ENCODE measurements at regions not wholly inside any gene's neighbourhood (a gene's known extent, or its start where the extent isn't known, plus 50 kb on each side); places are given as distances from the start of the nearest gene placed in this dataset.

GRCh38 chr5:9712506-9712905, 82.4 kb upstream of the TAS2R1 start:
- no peak for DNase-seq (ENCODE audit: extremely low spot score)
- ChIA-PET POLR2A (no interaction called here), CTCF (no interaction called here)
- TF ChIP-seq SP1 (IDR thresholded peaks at IDR 0.05) (no peak), ARNT (IDR thresholded peaks at IDR 0.05) (no peak), BHLHE40 (IDR thresholded peaks at IDR 0.05; ENCODE audit: borderline replicate concordance) (no peak), HDGF (IDR thresholded peaks at IDR 0.05; ENCODE audit: borderline replicate concordance) (no peak), ZNF384 (IDR thresholded peaks at IDR 0.05) (no peak), CTBP1 (IDR thresholded peaks at IDR 0.05; ENCODE audit: borderline replicate concordance) (no peak)

GRCh38 chr5:9710069-9710468, 79.9 kb upstream of the TAS2R1 start:
- TF ChIP-seq FOXK2 (IDR thresholded peaks at IDR 0.05) = no peak
- TF ChIP-seq ARNT (IDR thresholded peaks at IDR 0.05) = no peak
- TF ChIP-seq CTBP1 (IDR thresholded peaks at IDR 0.05; ENCODE audit: borderline replicate concordance) = no peak
- no peak for TF ChIP-seq HDGF (IDR thresholded peaks at IDR 0.05; ENCODE audit: borderline replicate concordance)
- TF ChIP-seq L3MBTL2 (conservative IDR thresholded peaks at IDR 0.05) = no peak
- TF ChIP-seq FOXM1 (IDR thresholded peaks at IDR 0.05; ENCODE audit: borderline replicate concordance) = no peak
- no peak for TF ChIP-seq TARDBP (IDR thresholded peaks at IDR 0.05)
- no peak for TF ChIP-seq ZNF384 (IDR thresholded peaks at IDR 0.05)
- no peak for TF ChIP-seq ELF4 (IDR thresholded peaks at IDR 0.05)
- ChIA-PET CTCF (no interaction called here), POLR2A (no interaction called here)
- DNase-seq (ENCODE audit: extremely low spot score) = no peak

- no peak for DNase-seq (ENCODE audit: extremely low spot score)
- POLR2A ChIA-PET = no interaction called here
- CTCF ChIA-PET = interaction anchor here (0.6 kb wide), 1 partner anchor 1202 kb away, joined by 3 read pairs; no protein-coding TSS in a partner anchor
- no peak for TF ChIP-seq ELF4 (IDR thresholded peaks at IDR 0.05)
- TF ChIP-seq HDGF (IDR thresholded peaks at IDR 0.05; ENCODE audit: borderline replicate concordance) = no peak
- no peak for TF ChIP-seq SP1 (IDR thresholded peaks at IDR 0.05)
- TF ChIP-seq PKNOX1 (IDR thresholded peaks at IDR 0.05) = no peak
- TF ChIP-seq SUZ12 (IDR thresholded peaks at IDR 0.05) = no peak
- TF ChIP-seq FOXM1 (IDR thresholded peaks at IDR 0.05; ENCODE audit: borderline replicate concordance) = no peak
- no peak for TF ChIP-seq ARNT (IDR thresholded peaks at IDR 0.05)
- TF ChIP-seq NFRKB (IDR thresholded peaks at IDR 0.05) = no peak
- no peak for TF ChIP-seq FOXA1 (IDR thresholded peaks at IDR 0.05)
- TF ChIP-seq CTBP1 (IDR thresholded peaks at IDR 0.05; ENCODE audit: borderline replicate concordance) = no peak
- TF ChIP-seq TARDBP (IDR thresholded peaks at IDR 0.05) = no peak
- TF ChIP-seq L3MBTL2 (conservative IDR thresholded peaks at IDR 0.05) = no peak
Measured at GRCh38 chr5:9707732-9708462, 77.7 kb upstream of the TAS2R1 start.

GRCh38 chr5:9699681-9700080, 69.5 kb upstream of the TAS2R1 start:
- CTCF ChIA-PET = interaction anchor here (0.7 kb wide), 1 partner anchor 373 kb away, joined by 4 read pairs; no protein-coding TSS in a partner anchor
- POLR2A ChIA-PET = no interaction called here
- no peak for DNase-seq (ENCODE audit: extremely low spot score)
- no peak for TF ChIP-seq FOXM1 (IDR thresholded peaks at IDR 0.05; ENCODE audit: borderline replicate concordance)
- TF ChIP-seq SUZ12 (IDR thresholded peaks at IDR 0.05) = no peak
- no peak for TF ChIP-seq ZNF384 (IDR thresholded peaks at IDR 0.05)
- TF ChIP-seq BHLHE40 (IDR thresholded peaks at IDR 0.05; ENCODE audit: borderline replicate concordance) = no peak
- no peak for TF ChIP-seq FOXK2 (IDR thresholded peaks at IDR 0.05)
- no peak for TF ChIP-seq HDGF (IDR thresholded peaks at IDR 0.05; ENCODE audit: borderline replicate concordance)
- TF ChIP-seq TARDBP (IDR thresholded peaks at IDR 0.05) = no peak
- TF ChIP-seq PKNOX1 (IDR thresholded peaks at IDR 0.05) = no peak
- TF ChIP-seq FOXA1 (IDR thresholded peaks at IDR 0.05) = no peak
- TF ChIP-seq CTBP1 (IDR thresholded peaks at IDR 0.05; ENCODE audit: borderline replicate concordance) = no peak
- no peak for TF ChIP-seq ARNT (IDR thresholded peaks at IDR 0.05)
- no peak for TF ChIP-seq ELF4 (IDR thresholded peaks at IDR 0.05)
- no peak for TF ChIP-seq LEF1 (IDR thresholded peaks at IDR 0.05; ENCODE audit: borderline replicate concordance)

- POLR2A ChIA-PET = no interaction called here
- no peak for DNase-seq (ENCODE audit: extremely low spot score)
- CTCF ChIA-PET = interaction anchor here (0.7 kb wide), 1 partner anchor 374 kb away, joined by 4 read pairs; no protein-coding TSS in a partner anchor
- TF ChIP-seq CTBP1 (IDR thresholded peaks at IDR 0.05; ENCODE audit: borderline replicate concordance) = no peak
- no peak for TF ChIP-seq ARNT (IDR thresholded peaks at IDR 0.05)
- TF ChIP-seq SP1 (IDR thresholded peaks at IDR 0.05) = no peak
- no peak for TF ChIP-seq SUZ12 (IDR thresholded peaks at IDR 0.05)
- no peak for TF ChIP-seq LEF1 (IDR thresholded peaks at IDR 0.05; ENCODE audit: borderline replicate concordance)
- no peak for TF ChIP-seq L3MBTL2 (conservative IDR thresholded peaks at IDR 0.05)
- TF ChIP-seq NFRKB (IDR thresholded peaks at IDR 0.05) = no peak
- no peak for TF ChIP-seq FOXK2 (IDR thresholded peaks at IDR 0.05)
- no peak for TF ChIP-seq BHLHE40 (IDR thresholded peaks at IDR 0.05; ENCODE audit: borderline replicate concordance)
- TF ChIP-seq PKNOX1 (IDR thresholded peaks at IDR 0.05) = no peak
- no peak for TF ChIP-seq FOXM1 (IDR thresholded peaks at IDR 0.05; ENCODE audit: borderline replicate concordance)
- no peak for TF ChIP-seq HDGF (IDR thresholded peaks at IDR 0.05; ENCODE audit: borderline replicate concordance)
- no peak for TF ChIP-seq TARDBP (IDR thresholded peaks at IDR 0.05)
- no peak for TF ChIP-seq ELF4 (IDR thresholded peaks at IDR 0.05)
Measured at GRCh38 chr5:9698841-9699240, 68.7 kb upstream of the TAS2R1 start.

GRCh38 chr5:9698125-9698826, 68.1 kb upstream of the TAS2R1 start:
- TF ChIP-seq TARDBP (IDR thresholded peaks at IDR 0.05) = no peak
- no peak for TF ChIP-seq NFRKB (IDR thresholded peaks at IDR 0.05)
- TF ChIP-seq ARNT (IDR thresholded peaks at IDR 0.05) = no peak
- no peak for TF ChIP-seq PKNOX1 (IDR thresholded peaks at IDR 0.05)
- TF ChIP-seq FOXA1 (IDR thresholded peaks at IDR 0.05) = no peak
- TF ChIP-seq BHLHE40 (IDR thresholded peaks at IDR 0.05; ENCODE audit: borderline replicate concordance) = no peak
- TF ChIP-seq ELF4 (IDR thresholded peaks at IDR 0.05) = no peak
- no peak for TF ChIP-seq FOXM1 (IDR thresholded peaks at IDR 0.05; ENCODE audit: borderline replicate concordance)
- no peak for TF ChIP-seq CTBP1 (IDR thresholded peaks at IDR 0.05; ENCODE audit: borderline replicate concordance)
- TF ChIP-seq ZNF384 (IDR thresholded peaks at IDR 0.05) = no peak
- TF ChIP-seq HDGF (IDR thresholded peaks at IDR 0.05; ENCODE audit: borderline replicate concordance) = no peak
- no peak for TF ChIP-seq L3MBTL2 (conservative IDR thresholded peaks at IDR 0.05)
- TF ChIP-seq FOXK2 (IDR thresholded peaks at IDR 0.05) = no peak
- no peak for TF ChIP-seq LEF1 (IDR thresholded peaks at IDR 0.05; ENCODE audit: borderline replicate concordance)
- TF ChIP-seq SP1 (IDR thresholded peaks at IDR 0.05) = no peak
- TF ChIP-seq SUZ12 (IDR thresholded peaks at IDR 0.05) = no peak
- ChIA-PET POLR2A (no interaction called here), CTCF (no interaction called here)
- DNase-seq (ENCODE audit: extremely low spot score) = no peak
